BJ (cell line): ENCODE measurements at regions not wholly inside any gene's neighbourhood (a gene's known extent, or its start where the extent isn't known, plus 50 kb on each side); places are given as distances from the start of the nearest gene placed in this dataset.

Experiments
- CTCF ChIA-PET: fragments of 350-600 bp; formaldehyde crosslinking; extraction: SDS; loops from one replicate; lab custom pipeline; 2021; ENCODE audit warnings: antibody characterized with exemption, inconsistent platforms; lab: Yijun Ruan, JAX
- POLR2A ChIA-PET: fragments of 300-600 bp; sonication (Branson Sonifier 250); formaldehyde crosslinking; extraction: SDS; loops from one replicate; lab custom pipeline; 2021; ENCODE audit warnings: antibody characterized with exemption; lab: Charles Lee
- DNase-seq: peaks from one replicate; pipeline ENCODE4 v3.0.0-alpha.2; 2011; ENCODE audit warnings: low read depth
- H3K27me3 ChIP-seq: 2 replicates; pipeline ENCODE4 v1.6.0; 2011; ENCODE audit warnings: low read length; ENCODE audit not compliant: control insufficient read depth, insufficient read depth
- H3K36me3 ChIP-seq: 2 replicates; pipeline ENCODE4 v1.5.1; 2011; ENCODE audit warnings: low read length; ENCODE audit not compliant: control insufficient read depth, insufficient read depth
- H3K4me3 ChIP-seq: 2 replicates; pipeline ENCODE4 v1.5.1; 2011; ENCODE audit warnings: low read depth, mild to moderate bottlenecking, control low read depth, low read length
- CTCF ChIP-seq: IDR thresholded peaks from 2 replicates; pipeline ENCODE4 v1.5.1; 2011; ENCODE audit warnings: low read depth, mild to moderate bottlenecking, control low read depth, inconsistent platforms, low read length, moderate library complexity; ENCODE audit not compliant: insufficient read depth

GRCh38 chr2:118320196-118320595 lies 231.9 kb downstream of the INSIG2 start:
- Histone ChIP-seq H3K4me3 (no peak overlapping the region), H3K36me3 (no peaks in the 10 kb centered on the region), H3K27me3 (no peaks in the 10 kb centered on the region)
- TF ChIP-seq CTCF, result no peak
- DNase-seq, result no peak
- POLR2A ChIA-PET, result no interaction called here
- CTCF ChIA-PET, result no interaction called here

- ChIA-PET POLR2A (no interaction called here), CTCF (no interaction called here)
- Histone ChIP-seq H3K4me3 (no peak overlapping the region), H3K36me3 (no peaks in the 10 kb centered on the region), H3K27me3 (no peaks in the 10 kb centered on the region)
- DNase-seq, result no peak
- TF ChIP-seq CTCF, result no peak
These were observed 231.0 kb downstream of the INSIG2 start for GRCh38 chr2:118319271-118319684.

GRCh38 chr2:118315606-118316005 lies 227.3 kb downstream of the INSIG2 start:
- no peak for DNase-seq
- H3K4me3 ChIP-seq, result no peak overlapping the region
- no peaks in the 10 kb centered on the region for H3K36me3 ChIP-seq
- no peak for TF ChIP-seq CTCF
- POLR2A ChIA-PET, result no interaction called here
- CTCF ChIA-PET, result interaction anchor here (0.6 to 2.0 kb wide), 3 partner anchors 16 to 540 kb away, joined by 3 to 5 read pairs (median 3); no protein-coding TSS in a partner anchor
- no peaks in the 10 kb centered on the region; the same call in 1 of the 2 replicates for H3K27me3 ChIP-seq

- no peak for DNase-seq
- ChIA-PET CTCF (interaction anchor here (0.6 kb wide), 1 partner anchor 569 kb away, joined by 3 read pairs; no protein-coding TSS in a partner anchor), POLR2A (no interaction called here)
- no peaks in the 10 kb centered on the region for H3K36me3 ChIP-seq
- H3K4me3 ChIP-seq, result no peak overlapping the region
- no peak for TF ChIP-seq CTCF
- no peaks in the 10 kb centered on the region; the same call in 1 of the 2 replicates for H3K27me3 ChIP-seq
These were observed 224.9 kb downstream of the INSIG2 start for GRCh38 chr2:118312969-118313756.

GRCh38 chr2:118310681-118311429 lies 222.6 kb downstream of the INSIG2 start:
- Histone ChIP-seq H3K36me3 (no peaks in the 10 kb centered on the region), H3K27me3 (no peaks in the 10 kb centered on the region; the same call in 1 of the 2 replicates), H3K4me3 (peak overlapping the region; percentile 48)
- ChIA-PET CTCF (no interaction called here), POLR2A (no interaction called here)
- TF ChIP-seq CTCF, result no peak
- no peak for DNase-seq
